A172 (cell line): ENCODE measurements at regions not wholly inside any gene's neighbourhood (a gene's known extent, or its start where the extent isn't known, plus 50 kb on each side); places are given as distances from the start of the nearest gene placed in this dataset.

ENCODE experiments used
- DNase-seq: peaks from one replicate; pipeline ENCODE4 v3.0.0-alpha.2; 2015; ENCODE audit warnings: low spot score

GRCh38 chr1:29784276-29785136, 548.2 kb downstream of the PTPRU start:
- DNase-seq = no peak

- no peak for DNase-seq
Measured at GRCh38 chr1:29783508-29784275, 547.4 kb downstream of the PTPRU start.

GRCh38 chr1:29782846-29783507, 546.7 kb downstream of the PTPRU start:
- no peak for DNase-seq

- DNase-seq = no peak
Measured at GRCh38 chr1:29779146-29779545, 542.8 kb downstream of the PTPRU start.

GRCh38 chr1:29777522-29777921, 541.2 kb downstream of the PTPRU start:
- DNase-seq = no peak

GRCh38 chr1:29774355-29774754, 538.0 kb downstream of the PTPRU start:
- no peak for DNase-seq

GRCh38 chr1:29772584-29773100, 536.3 kb downstream of the PTPRU start:
- DNase-seq = no peak

- DNase-seq = no peak
Measured at GRCh38 chr1:29767769-29768425, 531.6 kb downstream of the PTPRU start.

- no peak for DNase-seq
Measured at GRCh38 chr1:29767088-29767685, 530.9 kb downstream of the PTPRU start.

GRCh38 chr1:29762635-29763034, 526.3 kb downstream of the PTPRU start:
- no peak for DNase-seq

- DNase-seq = no peak
Measured at GRCh38 chr1:29761159-29761928, 525.0 kb downstream of the PTPRU start.

- DNase-seq = no peak
Measured at GRCh38 chr1:29760067-29760564, 523.8 kb downstream of the PTPRU start.

GRCh38 chr1:29758781-29759499, 522.6 kb downstream of the PTPRU start:
- DNase-seq = no peak

- no peak for DNase-seq
Measured at GRCh38 chr1:29757866-29758780, 521.8 kb downstream of the PTPRU start.

- no peak for DNase-seq
Measured at GRCh38 chr1:29756901-29757725, 520.8 kb downstream of the PTPRU start.

- DNase-seq = no peak
Measured at GRCh38 chr1:29756498-29756897, 520.2 kb downstream of the PTPRU start.

GRCh38 chr1:29756085-29756484, 519.8 kb downstream of the PTPRU start:
- no peak for DNase-seq
